ENCODE measurements at regions not wholly inside any gene's neighbourhood (a gene's known extent, or its start where the extent isn't known, plus 50 kb on each side); places are given as distances from the start of the nearest gene placed in this dataset.

DNA sequence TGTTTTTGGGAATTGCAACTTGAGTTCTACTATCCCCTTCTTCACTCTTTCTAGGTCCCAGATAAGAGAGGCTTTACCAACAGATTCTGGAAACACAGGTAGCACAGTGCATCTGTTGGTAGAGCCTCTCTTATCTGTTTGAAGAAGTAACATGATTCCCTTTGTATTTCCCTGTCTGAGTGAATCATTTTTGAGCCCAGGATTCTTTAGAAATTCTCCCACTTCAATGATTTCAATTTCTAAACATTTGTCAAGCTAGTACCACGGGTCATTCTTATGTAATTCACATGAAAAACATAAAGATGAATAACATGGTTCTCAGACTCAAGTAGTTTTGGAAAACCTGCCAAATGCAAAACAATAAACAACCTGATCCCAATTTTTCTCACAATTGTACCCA is 72.0 kb upstream of the DUSP10 start:
- no peak overlapping the region for H3K4me3 ChIP-seq (ENCODE audit: insufficient read depth, low read depth, low read length)
- DNase-seq, result no peak
- no peaks in the 10 kb centered on the region for H3K27me3 ChIP-seq (ENCODE audit: control insufficient read depth, insufficient read depth, low read length)
- H3K36me3 ChIP-seq (replicated peaks; ENCODE audit: control insufficient read depth, insufficient read depth, low read length), result no peaks in the 10 kb centered on the region

DNA sequence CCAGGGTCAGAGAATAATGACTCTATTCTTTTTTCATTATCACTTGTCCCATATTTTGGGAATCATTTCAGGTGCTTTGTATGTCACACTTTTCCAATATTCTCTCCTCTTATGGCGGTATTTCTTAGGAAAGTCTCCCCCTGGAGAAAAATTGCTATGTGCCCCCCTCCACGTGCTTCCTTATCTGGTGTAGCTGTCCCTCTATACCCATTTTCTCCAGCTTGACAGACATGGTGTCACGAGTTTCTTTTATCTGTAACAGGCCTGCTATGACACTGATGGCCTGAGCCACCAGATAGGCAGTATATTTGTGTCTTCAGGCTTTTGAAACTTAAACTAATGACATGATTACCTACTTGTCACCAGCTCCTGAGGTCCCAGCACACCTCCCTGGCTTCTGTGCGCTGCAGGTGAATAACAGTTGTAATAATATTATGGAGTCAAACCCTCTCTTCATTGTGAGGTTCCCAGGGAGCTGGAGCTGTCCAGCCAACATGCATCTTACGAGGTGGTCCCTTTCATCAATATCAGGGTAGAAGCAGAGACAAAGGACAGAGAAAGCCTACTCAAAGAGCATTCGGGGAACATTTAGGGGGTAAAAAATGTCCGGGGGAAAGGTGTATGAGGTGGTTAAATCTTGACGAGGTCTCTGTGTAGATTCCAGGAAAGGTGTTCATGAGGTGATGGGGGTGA is 71.2 kb upstream of the DUSP10 start:
- no peak for DNase-seq
- Histone ChIP-seq H3K27me3 (ENCODE audit: control insufficient read depth, insufficient read depth, low read length) (no peaks in the 10 kb centered on the region), H3K4me3 (ENCODE audit: insufficient read depth, low read depth, low read length) (no peak overlapping the region), H3K36me3 (replicated peaks; ENCODE audit: control insufficient read depth, insufficient read depth, low read length) (no peaks in the 10 kb centered on the region)

DNA sequence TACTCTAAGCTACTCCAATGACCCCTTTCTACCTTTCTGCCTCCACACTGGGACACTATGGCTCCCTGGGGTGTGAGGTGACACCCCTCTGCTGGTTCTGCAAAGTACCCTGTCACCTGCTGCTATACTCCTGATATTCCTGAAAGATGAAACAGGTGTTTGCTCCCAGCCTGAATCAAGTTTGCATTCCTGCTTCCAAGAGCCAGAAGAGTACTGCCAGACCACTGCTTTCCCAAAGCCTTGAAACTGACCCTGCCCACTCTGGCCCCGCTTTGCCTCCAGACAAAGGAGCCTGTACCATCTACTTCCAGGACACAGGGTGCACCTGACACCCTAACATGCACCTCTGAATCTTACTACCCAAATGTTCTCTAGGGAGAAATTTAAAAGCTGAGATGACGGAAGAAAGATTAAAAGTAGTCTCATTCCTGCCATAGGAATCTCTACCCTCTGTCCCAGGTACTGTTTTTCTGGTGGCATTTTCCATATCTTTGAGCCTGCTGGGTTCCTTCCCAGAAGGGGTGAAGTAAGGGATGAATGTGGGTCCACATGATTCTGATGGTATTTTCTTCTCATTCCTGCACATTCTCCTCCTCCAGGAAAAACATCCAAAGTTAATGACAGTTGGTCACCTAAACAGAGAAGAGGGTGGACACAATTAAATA is 70.3 kb upstream of the DUSP10 start:
- Histone ChIP-seq H3K27me3 (ENCODE audit: control insufficient read depth, insufficient read depth, low read length) (no peaks in the 10 kb centered on the region), H3K36me3 (replicated peaks; ENCODE audit: control insufficient read depth, insufficient read depth, low read length) (no peaks in the 10 kb centered on the region), H3K4me3 (ENCODE audit: insufficient read depth, low read depth, low read length) (no peak overlapping the region)
- DNase-seq, result no peak

- Histone ChIP-seq H3K27me3 (ENCODE audit: control insufficient read depth, insufficient read depth, low read length) (no peaks in the 10 kb centered on the region), H3K36me3 (replicated peaks; ENCODE audit: control insufficient read depth, insufficient read depth, low read length) (no peaks in the 10 kb centered on the region), H3K4me3 (ENCODE audit: insufficient read depth, low read depth, low read length) (no peak overlapping the region)
- DNase-seq, result no peak
These were observed 68.5 kb upstream of the DUSP10 start for GRCh38 chr1:221810406-221810805.

DNA sequence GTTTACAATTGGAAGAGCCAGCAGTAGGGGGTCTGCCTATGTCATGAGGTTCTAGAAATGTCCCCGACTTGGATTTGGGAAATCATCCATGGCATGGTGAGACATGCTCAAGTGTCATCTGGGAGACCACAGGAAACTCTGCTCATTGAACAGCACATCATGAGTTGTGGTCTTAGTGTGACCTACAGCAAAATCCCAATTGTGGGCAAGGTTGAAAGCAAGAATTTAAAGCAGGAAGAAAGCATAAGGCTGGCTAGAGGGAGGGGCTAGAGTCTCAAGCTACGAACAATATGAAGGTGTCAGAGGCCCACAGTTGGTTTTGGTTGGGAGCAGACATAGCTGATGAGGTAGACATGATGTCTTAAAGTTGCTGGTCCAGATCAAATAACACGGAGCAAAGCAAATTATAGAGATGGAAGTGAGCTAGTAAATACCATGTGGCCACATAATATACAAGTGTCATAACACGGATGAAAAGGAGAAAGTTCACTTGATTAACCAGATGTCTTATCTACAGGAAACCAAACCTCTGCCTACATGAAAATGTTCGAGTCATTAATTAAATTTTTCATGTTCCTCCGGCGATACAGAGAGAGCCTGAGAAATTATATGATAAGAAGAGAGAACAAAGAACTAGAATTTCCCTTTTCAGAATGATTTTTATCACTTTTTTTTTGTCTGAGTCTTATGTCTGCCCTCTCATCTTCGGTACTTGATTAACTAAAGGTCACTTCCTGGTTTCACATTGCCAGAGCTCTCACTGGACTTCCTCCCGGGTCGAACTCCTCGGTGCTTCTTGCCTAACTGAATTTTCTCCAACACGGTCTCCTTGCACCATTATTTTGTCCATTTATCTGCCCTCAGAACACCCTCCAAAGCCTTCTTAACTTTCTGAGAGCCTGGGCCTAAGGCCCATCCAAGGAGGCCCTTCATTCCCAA is 67.5 kb upstream of the DUSP10 start:
- no peak for DNase-seq
- Histone ChIP-seq H3K36me3 (replicated peaks; ENCODE audit: control insufficient read depth, insufficient read depth, low read length) (no peaks in the 10 kb centered on the region), H3K4me3 (ENCODE audit: insufficient read depth, low read depth, low read length) (no peak overlapping the region), H3K27me3 (ENCODE audit: control insufficient read depth, insufficient read depth, low read length) (no peaks in the 10 kb centered on the region)

DNA sequence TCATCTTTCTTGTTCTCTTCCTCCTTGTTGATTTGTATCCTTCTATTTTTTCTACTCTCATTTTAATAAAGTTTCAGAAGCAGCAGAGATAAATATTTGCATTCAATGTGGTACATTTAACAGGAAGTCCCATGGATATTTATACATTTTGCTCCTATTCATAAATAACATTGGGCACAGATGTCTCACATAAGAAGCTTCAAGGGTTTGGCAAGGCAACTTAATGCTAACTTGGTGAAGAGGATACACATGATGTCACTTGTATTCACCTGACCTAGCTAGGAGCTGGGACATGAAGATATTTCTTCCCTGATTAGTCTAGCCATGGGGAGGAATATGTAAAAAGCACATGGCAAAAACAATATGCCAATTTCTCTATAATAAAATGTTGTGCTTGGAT is 65.1 kb upstream of the DUSP10 start:
- no peak for DNase-seq
- H3K4me3 ChIP-seq (ENCODE audit: insufficient read depth, low read depth, low read length), result no peak overlapping the region
- no peaks in the 10 kb centered on the region for H3K36me3 ChIP-seq (replicated peaks; ENCODE audit: control insufficient read depth, insufficient read depth, low read length)
- H3K27me3 ChIP-seq (ENCODE audit: control insufficient read depth, insufficient read depth, low read length), result no peaks in the 10 kb centered on the region

GRCh38 chr1:221806236-221806635 is 64.3 kb upstream of the DUSP10 start:
- no peaks in the 10 kb centered on the region for H3K27me3 ChIP-seq (ENCODE audit: control insufficient read depth, insufficient read depth, low read length)
- DNase-seq, result no peak
- no peak overlapping the region for H3K4me3 ChIP-seq (ENCODE audit: insufficient read depth, low read depth, low read length)
- H3K36me3 ChIP-seq (replicated peaks; ENCODE audit: control insufficient read depth, insufficient read depth, low read length), result no peaks in the 10 kb centered on the region

GRCh38 chr1:221805121-221805520 is 63.2 kb upstream of the DUSP10 start:
- H3K4me3 ChIP-seq (ENCODE audit: insufficient read depth, low read depth, low read length), result no peak overlapping the region
- no peak for DNase-seq
- H3K36me3 ChIP-seq (replicated peaks; ENCODE audit: control insufficient read depth, insufficient read depth, low read length), result no peaks in the 10 kb centered on the region
- no peaks in the 10 kb centered on the region for H3K27me3 ChIP-seq (ENCODE audit: control insufficient read depth, insufficient read depth, low read length)

GRCh38 chr1:221804303-221804702 is 62.4 kb upstream of the DUSP10 start:
- Histone ChIP-seq H3K27me3 (ENCODE audit: control insufficient read depth, insufficient read depth, low read length) (no peaks in the 10 kb centered on the region), H3K4me3 (ENCODE audit: insufficient read depth, low read depth, low read length) (no peak overlapping the region), H3K36me3 (replicated peaks; ENCODE audit: control insufficient read depth, insufficient read depth, low read length) (no peaks in the 10 kb centered on the region)
- DNase-seq, result no peak

GRCh38 chr1:221801773-221802516 is 60.1 kb upstream of the DUSP10 start:
- no peak for DNase-seq
- Histone ChIP-seq H3K27me3 (ENCODE audit: control insufficient read depth, insufficient read depth, low read length) (no peaks in the 10 kb centered on the region), H3K4me3 (ENCODE audit: insufficient read depth, low read depth, low read length) (no peak overlapping the region), H3K36me3 (replicated peaks; ENCODE audit: control insufficient read depth, insufficient read depth, low read length) (no peaks in the 10 kb centered on the region)

- DNase-seq, result no peak
- Histone ChIP-seq H3K36me3 (replicated peaks; ENCODE audit: control insufficient read depth, insufficient read depth, low read length) (no peaks in the 10 kb centered on the region), H3K4me3 (ENCODE audit: insufficient read depth, low read depth, low read length) (no peak overlapping the region), H3K27me3 (ENCODE audit: control insufficient read depth, insufficient read depth, low read length) (no peaks in the 10 kb centered on the region)
These were observed 59.4 kb upstream of the DUSP10 start for GRCh38 chr1:221801251-221801661.

DNA sequence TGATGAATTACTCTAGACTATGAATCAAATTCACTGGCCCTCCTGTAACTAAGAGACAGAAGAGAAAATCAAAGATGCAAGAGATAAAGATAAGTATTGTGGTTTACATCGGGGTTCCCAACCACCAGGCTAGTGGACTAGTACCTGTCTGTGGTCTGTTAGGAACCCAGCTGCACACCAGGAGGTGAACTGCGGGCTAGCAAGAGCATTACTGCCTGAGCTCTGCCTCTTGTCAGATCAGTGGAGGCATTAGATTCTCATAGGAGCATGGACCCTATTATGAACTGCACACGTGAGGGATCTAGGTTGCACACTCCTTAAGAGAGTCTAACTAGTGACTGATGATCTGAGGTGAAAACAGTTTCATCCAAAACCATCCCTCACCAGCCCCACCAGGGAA is 58.9 kb upstream of the DUSP10 start:
- Histone ChIP-seq H3K36me3 (replicated peaks; ENCODE audit: control insufficient read depth, insufficient read depth, low read length) (no peaks in the 10 kb centered on the region), H3K4me3 (ENCODE audit: insufficient read depth, low read depth, low read length) (no peak overlapping the region), H3K27me3 (ENCODE audit: control insufficient read depth, insufficient read depth, low read length) (no peaks in the 10 kb centered on the region)
- no peak for DNase-seq

- Histone ChIP-seq H3K36me3 (replicated peaks; ENCODE audit: control insufficient read depth, insufficient read depth, low read length) (no peaks in the 10 kb centered on the region), H3K4me3 (ENCODE audit: insufficient read depth, low read depth, low read length) (no peak overlapping the region), H3K27me3 (ENCODE audit: control insufficient read depth, insufficient read depth, low read length) (no peaks in the 10 kb centered on the region)
- DNase-seq, result no peak
These were observed 55.6 kb upstream of the DUSP10 start for GRCh38 chr1:221797506-221797905.

- no peak overlapping the region for H3K4me3 ChIP-seq (ENCODE audit: insufficient read depth, low read depth, low read length)
- H3K27me3 ChIP-seq (ENCODE audit: control insufficient read depth, insufficient read depth, low read length), result no peaks in the 10 kb centered on the region
- no peak for DNase-seq
- no peaks in the 10 kb centered on the region for H3K36me3 ChIP-seq (replicated peaks; ENCODE audit: control insufficient read depth, insufficient read depth, low read length)
These were observed 54.8 kb upstream of the DUSP10 start for GRCh38 chr1:221796700-221797099.

Measured in H7 (cell line).